ENCODE measurements at regions not wholly inside any gene's neighbourhood (a gene's known extent, or its start where the extent isn't known, plus 50 kb on each side); places are given as distances from the start of the nearest gene placed in this dataset.

GRCh38 chr6:22499815-22500214, 69.6 kb upstream of the HDGFL1 start:
- TF ChIP-seq CTCF (conservative IDR thresholded peaks at IDR 0.05 in 1 of 2, IDR thresholded peaks at IDR 0.05 in 1 of 2; ENCODE audit: low read depth in 1 of 2, low read length in 2 of 2) (no peak), EZH2 (IDR thresholded peaks at IDR 0.05; ENCODE audit: low read length, missing control alignments) (no peak)
